Endodermal cell (in vitro differentiated cells): ENCODE measurements at regions not wholly inside any gene's neighbourhood (a gene's known extent, or its start where the extent isn't known, plus 50 kb on each side); places are given as distances from the start of the nearest gene placed in this dataset.

ENCODE experiments used
- DNase-seq: peaks from one replicate; pipeline ENCODE4 v3.0.0-alpha.2; 2017
- H3K27ac ChIP-seq: 2 replicates; pipeline ENCODE4 v1.5.1; 2013; ENCODE audit warnings: mild to moderate bottlenecking, low read depth, low read length, moderate library complexity
- H3K27me3 ChIP-seq: 2 replicates; pipeline ENCODE4 v1.6.1; 2013; ENCODE audit warnings: mild to moderate bottlenecking, low read length, moderate library complexity; ENCODE audit not compliant: insufficient read depth, control insufficient read depth, poor library complexity, severe bottlenecking
- H3K36me3 ChIP-seq: 2 replicates; pipeline ENCODE4 v1.7.0; 2013; ENCODE audit warnings: mild to moderate bottlenecking, low read length, moderate library complexity; ENCODE audit not compliant: control insufficient read depth, insufficient read depth
- H3K4me1 ChIP-seq: one replicate; pipeline ENCODE4 v1.7.0; 2013; ENCODE audit warnings: low read length; ENCODE audit not compliant: control insufficient read depth, insufficient read depth
- H3K4me3 ChIP-seq: 2 replicates; pipeline ENCODE4 v1.5.1; 2013; ENCODE audit warnings: mild to moderate bottlenecking, low read length, moderate library complexity
- H3K9ac ChIP-seq: 2 replicates; pipeline ENCODE4 v1.6.1; 2013; ENCODE audit warnings: mild to moderate bottlenecking, low read length, moderate library complexity; ENCODE audit not compliant: poor library complexity, severe bottlenecking; ENCODE audit errors: extremely low read depth
- H3K9me3 ChIP-seq: 2 replicates; pipeline ENCODE4 v1.6.1; 2013; ENCODE audit warnings: mild to moderate bottlenecking, low read length, moderate library complexity; ENCODE audit not compliant: control insufficient read depth
- H3K27ac Mint-ChIP-seq: 2 replicates; pipeline ENCODE4 v1.8.0; 2020; ENCODE audit warnings: mixed read lengths
- H3K27me3 Mint-ChIP-seq: 2 replicates; pipeline ENCODE4 v1.8.0; 2021; ENCODE audit warnings: mild to moderate bottlenecking, mixed read lengths; ENCODE audit not compliant: insufficient read depth
- H3K36me3 Mint-ChIP-seq: 2 replicates; pipeline ENCODE4 v1.8.0; 2020; ENCODE audit warnings: low read depth, mixed read lengths
- H3K4me1 Mint-ChIP-seq: 2 replicates; pipeline ENCODE4 v1.8.0; 2020; ENCODE audit warnings: mixed read lengths
- H3K4me3 Mint-ChIP-seq: 2 replicates; pipeline ENCODE4 v1.8.0; 2020; ENCODE audit warnings: mild to moderate bottlenecking, moderate library complexity, mixed read lengths
- H3K9me3 Mint-ChIP-seq: 2 replicates; pipeline ENCODE4 v1.8.0; 2020; ENCODE audit warnings: mild to moderate bottlenecking, mixed read lengths
- WGBS, 2 experiments: methylation state at CpG; one replicate each; pipeline versions ENCODE4 v1.1.5 to v1.1.7; 2013; ENCODE audit warnings: missing lambda C conversion rate in 2 of 2, mixed read lengths in 1 of 2; ENCODE audit not compliant: insufficient coverage in 1 of 2, insufficient read length in 1 of 2; 5-methylcytosine and 5-hydroxymethylcytosine counted together
- TF ChIP-seq, protein P1 (sequence below): fragments of 200-600 bp; sonication (generic); conservative IDR thresholded peaks from 2 replicates; pipeline ENCODE4 v1.5.0; 2021; ENCODE audit warnings: antibody characterized with exemption, mild to moderate bottlenecking

DNA sequence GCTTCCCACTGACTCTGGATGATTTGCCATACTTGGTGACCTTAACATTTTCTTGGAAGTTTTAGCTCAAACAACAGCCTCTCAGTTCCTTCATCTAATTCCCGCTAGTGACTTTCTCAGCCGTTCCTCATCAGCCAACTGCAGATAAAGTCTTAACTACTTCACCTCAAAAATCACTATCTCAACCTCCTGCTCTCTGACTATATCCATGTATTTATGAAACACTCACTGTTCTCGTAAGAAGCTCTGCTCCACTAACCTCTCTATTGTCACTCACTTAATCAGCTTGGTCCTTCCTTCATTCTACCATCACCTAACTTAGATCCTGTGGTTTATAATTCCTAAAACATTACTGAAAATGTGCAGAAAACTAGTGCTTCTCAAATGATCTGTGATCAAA is 1551.6 kb downstream of the MRPL39 start:
- TF ChIP-seq, protein P1, sequence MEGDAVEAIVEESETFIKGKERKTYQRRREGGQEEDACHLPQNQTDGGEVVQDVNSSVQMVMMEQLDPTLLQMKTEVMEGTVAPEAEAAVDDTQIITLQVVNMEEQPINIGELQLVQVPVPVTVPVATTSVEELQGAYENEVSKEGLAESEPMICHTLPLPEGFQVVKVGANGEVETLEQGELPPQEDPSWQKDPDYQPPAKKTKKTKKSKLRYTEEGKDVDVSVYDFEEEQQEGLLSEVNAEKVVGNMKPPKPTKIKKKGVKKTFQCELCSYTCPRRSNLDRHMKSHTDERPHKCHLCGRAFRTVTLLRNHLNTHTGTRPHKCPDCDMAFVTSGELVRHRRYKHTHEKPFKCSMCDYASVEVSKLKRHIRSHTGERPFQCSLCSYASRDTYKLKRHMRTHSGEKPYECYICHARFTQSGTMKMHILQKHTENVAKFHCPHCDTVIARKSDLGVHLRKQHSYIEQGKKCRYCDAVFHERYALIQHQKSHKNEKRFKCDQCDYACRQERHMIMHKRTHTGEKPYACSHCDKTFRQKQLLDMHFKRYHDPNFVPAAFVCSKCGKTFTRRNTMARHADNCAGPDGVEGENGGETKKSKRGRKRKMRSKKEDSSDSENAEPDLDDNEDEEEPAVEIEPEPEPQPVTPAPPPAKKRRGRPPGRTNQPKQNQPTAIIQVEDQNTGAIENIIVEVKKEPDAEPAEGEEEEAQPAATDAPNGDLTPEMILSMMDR, result no peak
- Histone ChIP-seq H3K36me3 (no peaks in the 10 kb centered on the region), H3K27ac (no peak overlapping the region), H3K27me3 (no peaks in the 10 kb centered on the region), H3K4me3 (no peak overlapping the region), H3K9me3 (no peaks in the 10 kb centered on the region), H3K4me1 (no peaks in the 10 kb centered on the region), H3K9ac (no peak overlapping the region)
- Mint-ChIP-seq H3K36me3 (no peaks in the 10 kb centered on the region), H3K4me3 (no peak overlapping the region), H3K27me3 (no peaks in the 10 kb centered on the region), H3K27ac (no peak overlapping the region), H3K9me3 (peaks cover 17% of the 10 kb centered on the region), H3K4me1 (no peaks in the 10 kb centered on the region)
- 87 to 100% methylated on average over 3 of the region's 3 CpGs for WGBS, 2 experiments
- DNase-seq, result no peak

DNA sequence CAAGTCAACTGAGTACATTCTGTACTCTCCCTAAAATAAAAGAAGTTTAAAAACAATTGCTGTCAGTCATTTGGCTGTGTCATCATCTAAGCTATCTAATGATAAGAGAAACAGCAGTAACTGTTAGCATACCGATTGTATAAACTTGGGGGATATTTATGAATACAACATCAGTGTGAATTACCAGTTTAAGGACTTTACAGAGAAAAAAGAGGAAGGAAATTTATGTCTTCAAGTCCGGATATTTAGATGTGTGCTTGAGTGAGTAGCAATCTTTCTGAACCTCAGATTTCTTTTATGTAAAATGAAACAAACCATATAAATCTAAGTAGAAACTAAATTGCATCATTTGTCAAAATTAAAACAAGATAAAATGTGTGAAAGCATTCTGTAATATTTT is 1557.0 kb downstream of the MRPL39 start:
- H3K27ac ChIP-seq, result no peak overlapping the region
- no peaks in the 10 kb centered on the region for H3K4me1 Mint-ChIP-seq
- no peak for DNase-seq
- H3K9me3 ChIP-seq, result no peaks in the 10 kb centered on the region
- H3K4me1 ChIP-seq, result no peaks in the 10 kb centered on the region
- 79 to 89% methylated on average over 1 of the region's 2 CpGs for whole genome bisulfite sequencing, 2 experiments
- H3K9me3 Mint-ChIP-seq, result peaks cover 41% of the 10 kb centered on the region
- no peaks in the 10 kb centered on the region for H3K36me3 ChIP-seq
- H3K27me3 Mint-ChIP-seq, result no peaks in the 10 kb centered on the region
- H3K27ac Mint-ChIP-seq, result no peak overlapping the region
- H3K4me3 Mint-ChIP-seq, result no peak overlapping the region
- no peaks in the 10 kb centered on the region for H3K36me3 Mint-ChIP-seq
- no peak overlapping the region for H3K9ac ChIP-seq
- H3K27me3 ChIP-seq, result no peaks in the 10 kb centered on the region
- no peak overlapping the region for H3K4me3 ChIP-seq
- TF ChIP-seq, protein P1, result no peak

DNA sequence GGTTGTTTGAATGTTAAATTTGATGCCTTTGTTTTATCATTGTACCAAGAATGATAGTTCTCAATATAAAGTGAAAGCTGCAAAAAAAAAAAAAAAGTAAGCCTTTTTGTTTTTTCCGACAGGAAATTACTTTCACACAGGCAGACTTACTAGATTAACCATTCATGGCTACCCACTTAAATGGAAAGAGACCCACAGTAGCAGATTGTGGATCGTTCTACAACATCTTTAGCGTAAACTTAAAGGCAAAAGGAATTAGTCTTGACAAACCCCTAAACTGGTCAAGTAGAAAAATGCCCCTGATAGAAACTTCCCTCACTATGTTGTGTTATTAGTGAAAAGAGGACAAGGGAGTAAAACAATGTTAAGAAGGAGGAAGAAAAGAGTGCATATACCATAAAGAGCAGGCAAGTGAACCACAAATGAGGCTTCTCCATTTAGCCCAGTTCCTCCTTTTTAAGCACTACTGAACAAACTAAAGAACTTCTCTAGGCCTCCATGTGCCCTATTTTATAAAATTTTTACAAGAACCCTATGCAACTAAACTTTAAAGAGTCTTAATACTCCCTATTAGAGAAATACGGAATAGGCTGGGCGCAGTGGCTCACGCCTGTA is 1560.3 kb downstream of the MRPL39 start:
- Histone ChIP-seq H3K9me3 (no peaks in the 10 kb centered on the region), H3K9ac (no peak overlapping the region), H3K27me3 (no peaks in the 10 kb centered on the region), H3K27ac (no peak overlapping the region), H3K4me3 (no peak overlapping the region), H3K4me1 (no peaks in the 10 kb centered on the region), H3K36me3 (no peaks in the 10 kb centered on the region)
- 91% methylated on average over 6 of the region's 6 CpGs; no CpG with 5 or more reads in 1 of the 2 experiments for WGBS, 2 experiments
- H3K36me3 Mint-ChIP-seq, result no peaks in the 10 kb centered on the region
- H3K4me1 Mint-ChIP-seq, result no peaks in the 10 kb centered on the region
- H3K27me3 Mint-ChIP-seq, result no peaks in the 10 kb centered on the region
- no peak overlapping the region for H3K27ac Mint-ChIP-seq
- TF ChIP-seq, protein P1, result no peak
- peaks cover 39% of the 10 kb centered on the region for H3K9me3 Mint-ChIP-seq
- no peak overlapping the region for H3K4me3 Mint-ChIP-seq
- no peak for DNase-seq
